Breast epithelium (tissue), 4 donors: ENCODE measurements at regions not wholly inside any gene's neighbourhood (a gene's known extent, or its start where the extent isn't known, plus 50 kb on each side); places are given as distances from the start of the nearest gene placed in this dataset.

ENCODE experiments used
- DNase-seq, 2 donors: peaks; one replicate each; pipeline ENCODE4 v3.0.0-alpha.2; 2019; ENCODE audit warnings: low spot score in 2 of 2
- H3K27ac ChIP-seq, 2 donors: fragments of 200-600 bp; sonication (generic) in 1 of 2; one replicate each; pipeline ENCODE4 v1.5.1; 2016 to 2019; ENCODE audit warnings: mild to moderate bottlenecking in 1 of 2
- H3K27me3 ChIP-seq, 2 donors: fragments of 200-600 bp; sonication (generic) in 1 of 2; one replicate each; pipeline versions ENCODE4 v1.5.1 to v1.6.0; 2017 to 2019; ENCODE audit warnings: control low read depth in 1 of 2, mild to moderate bottlenecking in 1 of 2
- H3K36me3 ChIP-seq: fragments of 200-600 bp; one replicate; pipeline ENCODE4 v1.5.1; 2019
- H3K4me1 ChIP-seq, 2 donors: fragments of 200-600 bp; sonication (generic); one replicate each; pipeline ENCODE4 v1.5.1; 2016 to 2019; ENCODE audit warnings: control low read depth in 1 of 2
- H3K4me3 ChIP-seq, 3 donors: fragments of 200-600 bp; sonication (generic); 1 replicate in 2 of 3; 2 replicates in 1 of 3; pipeline ENCODE4 v1.5.1; 2016 to 2019; ENCODE audit warnings: mild to moderate bottlenecking in 3 of 3, moderate library complexity in 2 of 3
- H3K9me3 ChIP-seq, 2 donors: fragments of 200-600 bp; sonication (generic) in 1 of 2; one replicate each; pipeline ENCODE4 v1.5.1; 2016 to 2019; ENCODE audit warnings: control low read depth in 1 of 2
- CTCF ChIP-seq, 3 donors: fragments of 450-650 bp; IDR thresholded peaks; one replicate each; pipeline ENCODE4 v1.5.1; 2016 to 2017; ENCODE audit warnings: antibody characterized with exemption in 3 of 3, mild to moderate bottlenecking in 3 of 3, moderate library complexity in 3 of 3
- POLR2A ChIP-seq: fragments of 450-650 bp; IDR thresholded peaks from one replicate; pipeline ENCODE4 v1.6.1; 2016; ENCODE audit warnings: antibody characterized with exemption, mild to moderate bottlenecking, moderate library complexity
- POLR2AphosphoS5 ChIP-seq, 3 donors: sonication (generic); formaldehyde crosslinking; IDR thresholded peaks; one replicate each; pipeline ENCODE4 v1.6.1; 2017; ENCODE audit warnings: antibody characterized with exemption in 3 of 3
- intact Hi-C: fragments of 100-400 bp; cut with DNase I; formaldehyde crosslinking; loops from one replicate; pipeline ENCODE4 v1.15.1; 2023; ENCODE audit warnings: low total_unique reads

GRCh38 chr7:93830141-93830925 lies 60.2 kb downstream of the TFPI2 start:
- no peak for TF ChIP-seq POLR2AphosphoS5 (IDR thresholded peaks at IDR 0.05)
- no peak for TF ChIP-seq CTCF (IDR thresholded peaks at IDR 0.05)
- Histone ChIP-seq H3K27me3 (no peaks in the 10 kb centered on the region), H3K4me3 (no peak overlapping the region), H3K9me3 (no peaks in the 10 kb centered on the region), H3K27ac (no peak overlapping the region), H3K36me3 (no peaks in the 10 kb centered on the region), H3K4me1 (no peaks in the 10 kb centered on the region)
- intact Hi-C loops = no loop called here
- no peak for DNase-seq

- no peaks in the 10 kb centered on the region for H3K27me3 ChIP-seq
- no peak overlapping the region for H3K27ac ChIP-seq
- DNase-seq = no peak
- H3K4me1 ChIP-seq = no peaks in the 10 kb centered on the region
- H3K4me3 ChIP-seq = no peak overlapping the region
- no peaks in the 10 kb centered on the region for H3K9me3 ChIP-seq
- no peak for TF ChIP-seq CTCF (IDR thresholded peaks at IDR 0.05)
- no peak for TF ChIP-seq POLR2A
- no peak for TF ChIP-seq POLR2AphosphoS5 (IDR thresholded peaks at IDR 0.05)
- no peaks in the 10 kb centered on the region for H3K36me3 ChIP-seq
- intact Hi-C loops = no loop called here
These were observed 62.3 kb downstream of the TFPI2 start for GRCh38 chr7:93828260-93828659.

- intact Hi-C loops = no loop called here
- no peaks in the 10 kb centered on the region for H3K9me3 ChIP-seq
- DNase-seq = no peak
- no peaks in the 10 kb centered on the region for H3K27me3 ChIP-seq
- no peak overlapping the region for H3K4me3 ChIP-seq
- H3K4me1 ChIP-seq = no peaks in the 10 kb centered on the region
- no peak for TF ChIP-seq POLR2AphosphoS5 (IDR thresholded peaks at IDR 0.05)
- no peaks in the 10 kb centered on the region for H3K36me3 ChIP-seq
- H3K27ac ChIP-seq = no peak overlapping the region
These were observed 66.9 kb downstream of the TFPI2 start for GRCh38 chr7:93823621-93824020.

GRCh38 chr7:93821463-93821862 lies 69.1 kb downstream of the TFPI2 start:
- H3K4me1 ChIP-seq = no peaks in the 10 kb centered on the region
- no peaks in the 10 kb centered on the region for H3K27me3 ChIP-seq
- no peaks in the 10 kb centered on the region for H3K9me3 ChIP-seq
- TF ChIP-seq POLR2AphosphoS5 (IDR thresholded peaks at IDR 0.05) (no peak), CTCF (IDR thresholded peaks at IDR 0.05) (no peak), POLR2A (no peak)
- no peak overlapping the region for H3K4me3 ChIP-seq
- H3K36me3 ChIP-seq = no peaks in the 10 kb centered on the region
- intact Hi-C loops = no loop called here
- DNase-seq = no peak
- H3K27ac ChIP-seq = no peak overlapping the region

GRCh38 chr7:93819699-93820098 lies 70.9 kb downstream of the TFPI2 start:
- intact Hi-C loops = no loop called here
- Histone ChIP-seq H3K27me3 (no peaks in the 10 kb centered on the region), H3K27ac (no peak overlapping the region), H3K4me3 (no peak overlapping the region), H3K36me3 (no peaks in the 10 kb centered on the region), H3K9me3 (no peaks in the 10 kb centered on the region), H3K4me1 (no peaks in the 10 kb centered on the region)
- no peak for DNase-seq
- no peak for TF ChIP-seq POLR2A
- no peak for TF ChIP-seq POLR2AphosphoS5 (IDR thresholded peaks at IDR 0.05)
- no peak for TF ChIP-seq CTCF (IDR thresholded peaks at IDR 0.05)

GRCh38 chr7:93817526-93817925 lies 73.0 kb downstream of the TFPI2 start:
- TF ChIP-seq POLR2AphosphoS5 (IDR thresholded peaks at IDR 0.05) (no peak), POLR2A (no peak), CTCF (IDR thresholded peaks at IDR 0.05) (no peak)
- no peak overlapping the region for H3K4me3 ChIP-seq
- no peaks in the 10 kb centered on the region for H3K27me3 ChIP-seq
- no peaks in the 10 kb centered on the region for H3K36me3 ChIP-seq
- DNase-seq = no peak
- intact Hi-C loops = no loop called here
- no peak overlapping the region for H3K27ac ChIP-seq
- no peaks in the 10 kb centered on the region for H3K9me3 ChIP-seq
- no peaks in the 10 kb centered on the region for H3K4me1 ChIP-seq
